ENCODE measurements at regions not wholly inside any gene's neighbourhood (a gene's known extent, or its start where the extent isn't known, plus 50 kb on each side); places are given as distances from the start of the nearest gene placed in this dataset.
"Not testable (repeated sequence)": the region's sequence is repeated elsewhere in the genome, so short reads cannot be mapped to it uniquely, and the experiment has no call there.

DNA sequence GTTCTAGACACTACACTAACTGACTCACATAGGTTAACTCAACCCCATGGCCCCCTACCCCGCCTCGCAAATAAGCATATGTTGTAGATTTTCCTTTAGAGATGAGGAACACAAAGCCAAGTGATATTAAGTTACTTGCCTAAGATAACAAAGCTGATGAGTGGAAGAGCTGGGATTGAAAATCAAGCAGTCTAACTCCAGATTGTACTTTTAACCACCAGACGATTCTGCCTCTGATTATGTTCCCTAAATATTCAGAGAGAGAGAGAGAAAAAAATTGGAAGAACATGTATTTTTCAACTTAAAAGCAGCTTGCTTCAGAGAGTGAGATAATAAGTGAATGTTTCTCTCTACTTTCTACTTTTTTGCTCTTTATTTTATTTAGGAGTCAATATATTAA is 66.9 kb upstream of the THBS1 start:
- Mint-ChIP-seq H3K36me3 (peaks cover 0 to 7% of the 10 kb centered on the region in 2 donors), H3K27ac (no peak overlapping the region), H3K9me3 (peaks cover 0 to 6% of the 10 kb centered on the region in 2 donors)
- DNase-seq (ENCODE audit: low spot score in 2 of 2), result no peak
- ATAC-seq, result no peak

- peaks cover 0 to 6% of the 10 kb centered on the region in 2 donors for H3K9me3 Mint-ChIP-seq
- peaks cover 0 to 7% of the 10 kb centered on the region in 2 donors for H3K36me3 Mint-ChIP-seq
- no peak overlapping the region for H3K27ac Mint-ChIP-seq
- DNase-seq (ENCODE audit: low spot score in 2 of 2), result no peak
- ATAC-seq, result no peak
Measured at GRCh38 chr15:39514933-39515332, 65.9 kb upstream of the THBS1 start.

DNA sequence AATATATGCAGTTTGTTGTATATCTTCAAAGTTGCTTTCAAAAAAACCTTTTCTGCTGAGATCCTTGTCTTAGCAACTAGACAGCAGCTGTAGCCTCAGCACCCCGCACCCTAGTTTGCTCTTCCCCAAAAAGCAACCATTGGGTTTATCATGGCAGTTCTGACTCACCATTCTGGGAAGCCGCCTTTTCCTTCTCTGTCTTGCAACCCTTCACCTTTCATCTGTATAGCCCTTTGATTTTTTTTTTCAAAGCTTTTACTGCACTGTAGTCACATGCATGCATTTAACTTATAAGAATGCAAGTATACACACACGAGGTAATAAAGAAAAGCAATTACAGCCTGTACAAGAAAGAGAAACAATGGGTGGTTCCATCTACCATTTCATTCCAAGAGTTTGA is 65.1 kb upstream of the THBS1 start:
- H3K27ac Mint-ChIP-seq, result no peak overlapping the region
- peaks cover 0 to 6% of the 10 kb centered on the region in 2 donors for H3K9me3 Mint-ChIP-seq
- H3K36me3 Mint-ChIP-seq, result peaks cover 0 to 7% of the 10 kb centered on the region in 2 donors
- DNase-seq (ENCODE audit: low spot score in 2 of 2) (no peak), ATAC-seq (peak in 1 of 2 donors; percentile 53)

DNA sequence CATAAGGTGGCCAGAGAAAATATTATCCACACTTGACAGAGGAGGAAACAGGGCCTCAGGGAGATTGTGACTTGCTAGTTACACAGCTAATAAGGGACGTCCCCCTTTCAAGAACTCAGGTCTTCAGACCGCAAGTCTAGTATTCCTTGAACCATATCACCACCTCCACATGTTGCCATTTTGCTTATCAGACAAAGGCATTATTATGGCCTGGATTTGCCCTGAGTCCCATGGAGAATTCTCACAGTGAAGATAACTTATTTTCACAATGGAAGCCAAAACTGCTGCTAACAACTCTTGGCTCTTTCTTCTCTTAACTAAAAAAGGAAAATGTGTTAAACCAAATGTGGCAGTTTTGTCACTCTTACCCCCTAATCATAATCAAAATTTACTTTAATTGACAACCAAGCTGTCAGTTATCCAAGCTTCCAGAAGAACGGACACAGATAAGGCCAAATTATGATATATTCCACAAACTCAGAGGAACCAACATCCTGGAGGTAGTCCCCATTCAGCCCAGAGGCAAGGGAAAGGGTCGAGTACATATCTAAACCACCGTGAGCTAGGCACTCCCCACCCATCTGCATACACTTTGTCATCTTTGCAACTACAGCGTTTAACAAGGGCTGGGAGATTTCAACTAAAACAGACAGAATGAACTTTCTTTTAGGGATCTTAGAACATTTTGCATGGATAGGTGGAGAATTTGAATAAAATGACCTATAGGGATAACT is 63.6 kb upstream of the THBS1 start:
- DNase-seq (ENCODE audit: low spot score in 2 of 2) (no peak), ATAC-seq (no peak)
- Mint-ChIP-seq H3K36me3 (peaks cover 0 to 7% of the 10 kb centered on the region in 2 donors), H3K27ac (no peak overlapping the region), H3K9me3 (peaks cover 0 to 6% of the 10 kb centered on the region in 2 donors)

DNA sequence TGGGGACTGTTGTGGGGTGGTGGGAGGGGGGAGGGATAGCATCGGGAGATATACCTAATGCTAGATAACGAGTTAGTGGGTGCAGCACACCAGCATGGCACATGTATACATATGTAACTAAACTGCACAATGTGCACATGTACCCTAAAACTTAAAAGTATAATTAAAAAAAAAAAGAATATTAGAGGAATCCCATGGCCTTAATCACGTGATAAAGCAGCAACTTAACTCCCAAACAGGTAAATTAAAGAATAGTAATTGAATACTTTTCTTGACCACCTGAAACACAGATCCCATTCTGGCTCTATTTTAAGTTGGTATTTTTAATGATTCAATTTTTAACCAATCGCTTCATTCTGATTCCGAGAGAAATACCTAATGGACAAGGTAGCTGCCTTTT is 56.9 kb upstream of the THBS1 start:
- H3K36me3 Mint-ChIP-seq; H3K9me3 Mint-ChIP-seq; DNase-seq (ENCODE audit: low spot score in 2 of 2); ATAC-seq; H3K27ac Mint-ChIP-seq: not testable (repeated sequence)

DNA sequence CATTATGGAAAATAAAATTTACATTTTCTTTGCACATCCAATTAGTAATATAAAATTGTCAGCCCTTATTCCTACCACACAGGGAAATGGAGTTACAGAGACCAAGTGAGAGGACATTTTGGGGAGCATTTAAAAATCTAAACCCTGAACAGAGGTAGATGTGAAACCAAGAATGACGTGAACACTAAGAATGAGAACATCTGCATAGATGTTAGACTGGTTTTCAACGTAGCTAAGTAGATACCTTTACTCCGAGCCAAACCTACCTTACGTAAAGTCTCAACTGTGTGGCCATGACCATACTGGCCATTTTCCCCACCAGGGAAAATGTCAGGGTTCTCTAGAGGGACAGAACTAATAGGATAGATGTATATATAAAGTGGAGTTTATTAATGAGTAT is 51.4 kb upstream of the THBS1 start:
- Mint-ChIP-seq H3K9me3 (no peaks in the 10 kb centered on the region), H3K27ac (no peak overlapping the region), H3K36me3 (no peaks in the 10 kb centered on the region)
- ATAC-seq, result no peak
- DNase-seq (ENCODE audit: low spot score in 2 of 2), result no peak

DNA sequence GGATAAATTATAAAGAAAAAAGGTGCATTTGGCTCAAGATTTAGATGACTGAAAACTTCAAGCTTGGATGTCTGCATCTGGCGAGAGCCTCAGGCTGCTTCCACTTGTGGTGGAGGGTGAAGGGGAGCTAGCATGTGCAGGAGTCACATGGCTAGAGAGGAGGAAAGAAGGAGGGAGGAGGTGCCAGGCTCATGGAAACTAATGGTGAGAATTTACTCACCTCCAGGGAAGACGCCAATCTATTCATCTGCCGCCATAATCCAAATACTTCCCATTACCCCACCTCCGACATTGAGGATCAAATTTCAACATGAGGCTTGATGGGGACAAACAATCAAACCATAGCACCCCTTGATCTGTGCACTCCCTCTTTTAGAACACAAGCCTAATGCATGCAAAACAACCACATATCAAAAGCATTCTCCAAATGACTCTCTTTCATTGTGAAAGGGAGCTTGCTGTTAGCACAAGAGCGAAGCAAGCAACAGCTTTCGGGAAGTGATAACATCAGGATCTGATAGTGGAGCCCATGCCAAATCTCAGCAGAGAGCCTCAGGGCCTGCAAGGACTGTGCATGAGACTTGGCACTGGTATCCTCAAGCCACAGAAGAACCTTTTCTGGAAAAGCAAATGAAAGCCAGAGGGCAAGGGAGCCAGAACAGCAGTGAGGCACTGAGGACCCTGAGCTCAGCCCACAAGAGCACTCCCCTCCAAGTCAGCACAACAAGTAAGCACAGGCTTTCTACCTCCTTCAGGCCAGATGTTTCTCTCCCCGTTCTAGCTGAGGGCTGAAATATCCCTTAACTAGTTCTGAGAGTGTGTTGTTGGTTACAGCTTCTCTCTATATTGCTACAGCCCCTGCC is 50.2 kb upstream of the THBS1 start:
- Mint-ChIP-seq H3K9me3 (no peaks in the 10 kb centered on the region), H3K27ac (no peak overlapping the region), H3K36me3 (no peaks in the 10 kb centered on the region)
- DNase-seq (ENCODE audit: low spot score in 2 of 2) (no peak), ATAC-seq (no peak)
